GM18511 (cell line): ENCODE measurements at regions not wholly inside any gene's neighbourhood (a gene's known extent, or its start where the extent isn't known, plus 50 kb on each side); places are given as distances from the start of the nearest gene placed in this dataset.

ENCODE experiments used
- ATAC-seq: cut with Tn5 transposase; IDR thresholded peaks from one replicate; pipeline ENCODE4 v1.9.1; 2021; ENCODE audit warnings: mild to moderate bottlenecking, moderate library complexity; ENCODE audit not compliant: unreplicated experiment

DNA sequence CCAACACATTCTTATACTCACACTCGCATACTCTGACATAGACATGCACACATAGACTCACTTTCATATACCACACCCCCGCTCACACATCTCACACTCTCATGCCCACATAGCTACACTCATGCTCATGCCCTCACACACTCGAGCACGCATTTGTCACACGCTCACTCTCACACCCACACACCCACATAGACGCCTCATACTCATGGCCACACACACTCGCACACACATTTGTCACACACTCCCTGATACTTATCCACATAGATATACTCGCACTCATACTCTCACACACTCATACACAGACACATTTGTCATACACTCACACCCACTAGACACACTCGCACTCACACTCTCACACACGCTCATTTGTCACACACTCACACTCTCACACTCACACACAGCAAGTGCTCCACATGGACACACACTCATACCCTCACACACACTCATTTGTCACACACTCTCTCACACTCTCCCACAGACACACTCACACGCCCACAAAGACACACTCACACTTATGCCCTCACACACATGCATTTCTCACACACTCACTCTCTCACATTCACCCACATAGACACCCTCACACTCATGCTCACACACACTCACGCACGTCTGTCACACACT, 50.9 kb downstream of the TNP1 start:
- no peak for ATAC-seq

DNA sequence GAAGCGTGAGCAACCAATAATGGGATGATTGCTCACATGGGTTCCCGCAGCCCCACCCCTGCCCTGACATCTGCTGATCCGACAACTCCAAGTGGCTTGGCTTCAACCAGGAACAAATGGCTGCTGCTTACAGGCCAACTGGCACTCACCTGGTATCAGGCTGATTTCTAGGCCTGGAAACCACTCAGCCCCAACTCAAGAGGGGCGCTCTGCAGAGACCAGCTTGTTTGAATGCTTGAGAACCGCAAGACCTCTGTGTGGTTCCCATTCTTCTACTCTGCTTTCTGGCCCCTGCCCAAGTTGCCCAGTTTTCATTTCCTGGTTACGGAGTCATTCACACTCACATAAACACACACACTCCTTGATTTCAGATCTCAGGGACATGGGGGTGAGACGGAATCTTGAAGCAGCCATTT, 52.0 kb downstream of the TNP1 start:
- no peak for ATAC-seq

DNA sequence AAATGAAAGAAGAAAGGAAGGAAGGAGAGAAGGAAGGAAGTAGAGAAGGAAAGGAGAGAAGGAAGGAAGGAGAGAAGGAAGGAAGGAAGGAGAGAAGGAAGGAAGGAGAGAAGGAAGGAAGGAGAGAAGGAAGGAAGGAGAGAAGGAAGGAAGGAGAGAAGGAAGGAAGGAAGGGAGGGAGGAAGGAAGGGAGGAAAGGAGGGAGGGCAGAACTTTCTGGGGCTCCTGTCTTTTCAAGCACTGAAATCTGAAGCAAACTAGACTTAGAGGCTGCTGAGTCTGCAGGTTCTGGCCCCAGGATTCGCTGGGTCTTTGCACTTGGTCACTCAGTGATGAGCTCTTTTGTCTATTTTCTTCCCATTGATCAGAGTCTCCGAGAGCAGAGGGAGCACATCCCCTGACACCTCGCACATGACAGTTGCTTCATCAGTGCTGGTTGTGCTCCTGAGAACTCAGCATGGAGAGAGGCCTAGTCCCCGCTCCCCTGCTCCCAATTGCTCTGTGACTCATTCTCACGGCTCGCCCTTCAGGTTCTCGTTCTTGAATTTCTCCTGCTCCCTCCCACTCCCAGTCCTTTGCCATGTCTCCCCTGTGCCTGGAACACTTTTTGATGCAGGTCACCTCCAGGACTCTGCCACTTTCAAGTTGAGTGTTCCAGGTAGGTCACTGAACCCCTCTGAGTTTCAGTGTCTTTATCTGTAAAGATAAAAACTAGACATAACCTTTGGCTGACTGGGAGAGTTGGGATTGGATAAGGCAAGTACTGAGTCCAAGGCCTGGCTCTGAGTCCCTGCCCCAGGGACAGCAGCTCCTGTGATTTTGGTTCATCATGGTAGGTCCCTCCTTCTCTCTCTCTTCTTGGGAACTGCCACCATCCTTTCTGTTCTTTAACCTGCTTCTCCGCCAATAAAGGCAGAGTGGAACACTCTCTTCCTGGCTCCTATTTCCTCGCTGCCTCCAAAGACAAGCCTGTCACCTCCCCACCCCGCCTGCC, 55.2 kb downstream of the TNP1 start:
- ATAC-seq: no peak

DNA sequence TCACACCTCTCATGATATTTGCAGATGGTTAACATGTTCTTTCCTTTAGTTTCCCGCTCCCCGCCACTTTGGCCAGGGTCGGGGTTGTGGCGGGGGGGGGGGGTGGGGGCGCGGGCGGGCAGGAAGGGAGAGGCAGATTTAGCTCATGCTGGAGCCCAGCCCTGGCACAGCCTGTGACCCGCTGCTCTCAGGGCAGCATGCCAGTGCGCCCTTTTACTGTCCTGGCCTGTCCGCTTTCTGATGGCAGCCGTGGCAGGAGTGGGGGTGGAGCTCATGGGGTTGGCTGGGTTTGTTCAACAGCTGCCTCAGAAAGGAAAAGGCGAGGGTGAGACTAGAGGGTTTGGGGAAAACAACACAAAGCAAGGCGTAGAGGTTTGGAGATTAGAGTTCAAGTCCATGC, 56.1 kb downstream of the TNP1 start:
- ATAC-seq: no peak

DNA sequence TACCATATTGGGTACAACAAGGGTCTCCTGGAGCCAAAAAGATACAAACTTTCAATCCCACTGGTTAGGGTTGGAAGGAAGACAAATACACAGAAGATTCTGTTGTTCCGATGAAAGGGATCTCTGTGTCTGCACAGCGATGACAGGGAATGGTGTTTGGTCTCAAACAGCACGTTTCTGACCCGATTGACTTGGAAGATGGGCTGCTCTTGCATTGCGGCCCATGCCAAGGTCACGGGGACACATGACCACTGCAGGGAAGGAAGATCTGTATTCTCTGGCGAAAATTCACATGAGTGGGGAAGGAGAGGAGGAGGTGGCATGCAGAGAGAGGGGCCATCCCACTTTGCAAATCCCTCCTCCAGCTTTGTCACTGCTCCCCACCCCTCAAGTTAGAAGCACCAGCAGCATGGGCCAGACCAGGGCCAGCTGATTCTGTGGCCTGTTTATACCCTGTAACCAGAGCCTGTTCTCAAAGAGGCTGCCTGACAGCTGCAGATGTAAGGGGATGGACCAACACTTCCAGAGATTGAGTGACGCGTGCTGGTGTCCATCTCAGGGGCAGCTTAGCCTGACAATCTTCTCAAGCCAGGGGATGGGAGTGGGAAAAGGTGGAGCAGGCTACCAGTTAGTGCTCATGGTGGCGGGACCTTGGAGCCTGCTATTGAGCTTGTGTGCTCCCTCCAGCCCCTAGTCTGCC, 57.2 kb downstream of the TNP1 start:
- no peak for ATAC-seq

DNA sequence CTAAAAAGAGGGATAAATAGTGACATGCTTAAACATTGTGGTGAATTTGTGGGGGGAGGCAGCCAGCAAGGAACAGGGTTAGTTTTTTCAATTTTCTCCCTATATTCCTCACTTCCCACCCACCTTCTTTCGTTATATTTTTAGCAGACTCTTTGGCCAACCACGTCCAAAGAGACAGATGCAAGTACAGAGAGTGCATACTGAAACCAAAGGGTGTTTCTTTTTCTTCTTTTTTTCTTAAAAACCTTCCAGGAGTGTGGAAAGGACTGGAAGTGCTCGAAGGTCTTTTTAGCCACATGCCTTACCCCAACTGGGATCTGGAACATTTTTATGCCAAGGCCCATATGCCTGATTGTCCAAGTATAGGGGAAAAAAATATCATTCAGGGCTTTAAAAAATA, 59.0 kb downstream of the TNP1 start:
- no peak for ATAC-seq

DNA sequence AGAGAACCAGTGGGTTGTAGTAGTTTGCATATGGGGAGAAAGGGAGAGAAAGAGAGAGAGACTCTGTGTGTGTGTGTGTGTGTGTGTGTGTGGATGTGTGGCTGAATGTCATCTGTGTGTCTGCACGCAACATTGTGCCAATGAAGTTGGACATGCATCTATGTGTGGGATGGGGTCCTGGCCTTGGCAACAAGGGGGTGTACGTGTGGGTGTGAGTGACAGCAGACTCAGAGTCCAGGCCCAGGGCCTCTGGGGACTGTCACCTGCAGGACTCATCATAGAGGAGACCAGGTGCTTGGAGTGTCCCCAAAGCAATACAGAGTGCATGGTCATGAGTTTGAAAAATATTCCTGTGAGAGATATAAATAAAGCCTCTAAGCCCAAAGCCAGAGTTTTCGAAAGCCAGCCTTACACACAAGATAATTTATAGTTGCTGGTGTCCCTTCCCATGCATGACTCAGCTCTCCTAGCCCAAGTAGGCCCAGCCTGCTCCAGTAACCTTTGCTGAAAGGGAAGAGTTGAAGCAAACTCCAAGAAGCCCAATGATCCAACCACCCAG, 59.9 kb downstream of the TNP1 start:
- no peak for ATAC-seq

DNA sequence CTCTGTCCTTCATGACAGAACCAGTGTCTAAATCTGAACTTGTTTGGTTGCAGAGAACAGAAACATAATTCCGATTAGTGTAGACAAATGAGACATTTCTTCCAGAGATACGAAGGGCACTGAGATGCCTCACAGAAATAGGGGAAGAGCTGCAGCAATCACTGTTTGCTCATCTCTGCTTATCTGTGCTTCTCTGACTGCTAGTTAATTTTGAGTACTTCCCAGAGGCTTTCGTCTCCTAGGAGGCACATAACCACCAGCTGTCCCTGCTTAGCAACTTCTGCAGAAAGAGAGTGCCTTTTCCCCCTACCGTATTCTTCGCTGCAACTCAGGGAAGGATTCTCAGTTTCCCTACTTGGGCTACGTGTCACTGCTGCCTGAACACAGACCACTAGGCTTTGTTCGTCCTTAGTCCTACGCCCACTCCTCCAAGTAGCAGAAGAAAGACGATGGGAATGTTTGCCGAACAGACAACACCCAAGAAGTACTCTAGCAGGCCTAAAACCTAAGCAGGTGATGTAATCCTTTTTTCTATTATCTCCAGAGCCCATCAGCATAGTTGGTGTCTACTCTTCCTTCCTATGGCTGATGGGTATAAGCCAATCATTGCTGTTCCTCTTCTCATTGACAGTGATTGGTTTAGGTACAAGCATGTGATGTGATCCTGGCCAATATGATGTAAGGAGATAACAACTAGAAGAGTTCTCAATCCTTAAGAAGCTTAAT, 63.6 kb downstream of the TNP1 start:
- no peak for ATAC-seq

DNA sequence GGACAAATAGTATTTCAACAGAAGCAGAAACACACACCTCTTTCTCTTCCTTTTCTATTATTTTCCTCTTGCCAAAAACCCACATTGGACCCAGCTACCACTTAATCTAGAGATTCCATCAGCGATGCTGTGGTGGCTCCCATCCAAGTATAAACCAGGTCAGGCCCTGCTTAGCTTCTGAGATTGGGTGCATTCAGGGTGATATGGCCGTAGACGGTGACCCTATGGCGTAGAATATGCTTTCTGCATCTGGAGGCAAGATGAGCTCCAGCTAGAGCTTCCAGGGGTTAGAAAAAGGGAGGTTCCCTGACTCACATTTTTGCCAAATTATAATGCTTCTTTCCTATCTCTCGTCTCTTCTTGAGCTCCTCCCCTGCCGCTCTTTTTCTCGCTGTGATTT, 66.5 kb downstream of the TNP1 start:
- ATAC-seq: no peak

DNA sequence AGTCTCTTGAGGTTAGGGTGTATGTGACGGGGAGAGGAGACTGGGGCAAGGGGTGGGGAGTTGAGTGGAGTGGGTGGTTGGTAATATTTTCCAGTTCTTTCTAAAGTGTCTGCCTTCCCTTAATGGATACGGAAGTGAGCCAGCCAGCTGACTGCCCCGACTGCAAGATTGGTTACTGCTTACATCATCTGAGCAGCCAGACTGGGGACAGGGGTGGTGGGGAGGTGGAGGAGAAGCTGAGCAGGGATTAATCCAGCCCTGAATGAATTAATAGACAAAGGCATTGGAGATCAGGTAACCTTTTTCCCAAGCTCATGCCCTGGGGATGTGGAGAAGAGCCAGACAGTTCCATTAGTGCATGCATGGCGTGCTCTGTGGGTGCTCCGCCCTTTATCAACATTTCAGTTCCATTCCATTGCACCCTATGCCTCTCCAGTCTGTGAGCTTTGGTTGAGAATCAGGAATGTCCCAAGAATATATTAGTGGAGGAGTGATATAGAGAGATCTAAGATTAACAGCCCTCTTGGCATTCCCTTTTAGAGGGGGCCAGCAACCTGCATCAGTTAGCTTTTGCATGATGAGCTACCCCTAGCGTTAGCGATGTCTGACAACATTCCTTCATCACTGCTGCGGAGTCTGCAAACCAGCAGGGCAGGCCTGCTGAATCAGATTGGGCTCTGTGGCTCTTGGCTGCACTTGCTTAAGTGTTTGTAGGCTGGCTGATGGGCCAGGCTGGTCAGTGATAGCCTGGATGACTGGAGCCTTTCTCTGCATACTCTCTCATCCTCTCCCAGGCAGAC, 67.4 kb downstream of the TNP1 start:
- no peak for ATAC-seq

DNA sequence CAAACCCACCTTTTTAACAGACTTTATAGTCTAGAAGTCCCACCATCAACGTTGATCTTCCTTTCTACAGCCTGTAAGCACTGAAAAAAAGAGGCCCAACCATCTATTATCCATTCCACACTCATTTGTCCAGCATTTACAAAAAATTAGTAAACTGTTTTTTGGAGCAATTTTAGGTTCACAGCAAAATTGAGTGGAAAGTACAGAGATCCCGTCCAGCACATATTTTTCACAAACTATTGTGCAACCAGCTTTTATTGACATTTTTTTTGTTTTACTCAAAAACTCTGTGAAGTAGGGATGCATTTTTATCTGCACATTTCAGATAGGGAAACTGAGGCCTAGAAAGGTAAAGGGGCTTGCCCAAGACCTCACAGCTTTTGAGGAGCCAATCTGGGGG, 68.6 kb downstream of the TNP1 start:
- ATAC-seq: no peak

DNA sequence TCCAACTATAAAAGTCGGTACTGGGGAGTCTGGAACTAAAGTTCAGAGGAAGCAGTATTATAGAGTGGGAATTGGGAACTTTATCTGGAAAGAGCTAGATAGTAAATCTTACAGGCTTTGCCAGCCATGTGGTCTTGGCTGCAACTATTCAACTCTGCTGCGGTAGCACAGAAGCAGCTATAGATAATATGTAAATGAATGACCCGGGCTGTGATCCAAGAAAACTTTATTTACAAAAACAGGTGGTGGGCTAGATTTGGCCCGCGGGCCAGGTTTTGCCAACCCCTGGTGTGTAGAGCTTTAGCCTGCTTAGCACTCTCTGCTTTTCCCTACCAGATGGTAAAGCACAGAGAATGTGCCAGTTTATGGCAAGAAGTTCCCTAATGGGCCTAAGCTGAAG, 70.8 kb downstream of the TNP1 start:
- ATAC-seq: no peak

DNA sequence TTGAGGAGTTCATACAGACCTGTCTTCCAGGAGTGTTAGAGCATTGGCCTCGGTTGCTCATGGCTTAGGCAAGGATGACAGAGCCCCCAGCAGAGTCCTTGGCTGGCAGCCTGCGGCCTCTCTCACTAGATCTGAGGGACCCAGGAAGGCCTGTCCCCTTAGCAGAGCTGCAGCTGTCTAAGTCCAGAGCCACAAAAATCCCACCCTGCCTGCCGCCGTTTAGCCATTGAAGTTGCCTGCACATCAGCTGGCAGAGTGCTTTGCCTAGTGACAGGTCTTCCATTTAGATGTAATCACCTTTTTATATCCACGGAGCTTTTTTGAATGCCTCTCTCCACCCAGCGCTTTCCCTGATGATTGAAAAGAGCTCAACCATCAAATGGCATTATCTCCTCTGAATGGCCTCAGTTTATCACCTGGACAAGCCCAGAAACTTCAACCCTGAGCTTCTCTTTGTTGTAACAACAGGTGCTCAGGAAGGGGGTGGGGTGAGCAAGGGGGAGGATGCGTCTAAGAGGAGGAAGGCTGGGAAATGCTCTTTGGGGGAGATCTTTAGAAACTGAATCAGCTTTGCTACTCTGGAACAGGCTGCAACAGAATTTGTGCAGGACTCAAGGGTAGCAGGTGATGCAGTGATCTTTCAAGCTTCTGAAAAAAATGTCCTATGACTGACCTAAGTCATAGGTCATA, 71.9 kb downstream of the TNP1 start:
- ATAC-seq: no peak

DNA sequence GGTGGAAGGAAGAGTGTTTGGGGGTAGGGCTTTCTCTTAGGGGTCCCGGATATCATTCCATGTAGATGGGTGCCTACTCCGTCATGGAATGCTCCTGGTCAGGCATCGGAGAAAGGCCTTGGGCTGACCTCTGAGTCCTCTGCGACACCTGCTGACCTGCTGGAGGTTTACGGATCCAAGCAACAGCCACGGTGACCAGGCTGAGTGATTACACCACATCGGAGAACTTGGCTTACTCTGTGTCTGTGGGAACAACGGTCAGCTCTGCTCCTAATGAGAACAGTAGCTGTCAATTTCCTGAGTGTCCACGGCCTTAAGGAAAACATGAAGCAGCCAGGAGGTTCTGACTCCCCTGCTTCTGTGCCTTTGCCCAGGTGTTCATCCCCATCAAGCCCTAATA, 73.2 kb downstream of the TNP1 start:
- ATAC-seq: no peak

DNA sequence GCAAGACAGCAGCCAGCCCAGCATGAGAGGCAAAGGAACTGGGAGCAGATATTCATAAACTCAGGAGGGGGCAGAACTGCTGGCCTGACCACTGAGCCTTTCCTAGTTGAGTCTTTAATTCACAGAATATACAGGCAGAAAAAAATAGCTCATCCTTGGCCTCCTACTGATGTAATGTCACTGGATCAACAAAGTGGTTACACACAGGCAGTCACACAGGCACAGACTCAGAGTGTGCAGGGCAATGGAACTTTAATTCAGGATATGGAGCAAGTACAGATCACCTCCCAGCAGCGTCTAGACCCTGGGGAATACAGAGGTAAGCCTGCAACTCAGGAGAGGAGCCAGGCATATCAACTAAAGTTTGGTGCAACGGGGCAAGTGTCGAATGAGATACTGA, 75.4 kb downstream of the TNP1 start:
- ATAC-seq: no peak

DNA sequence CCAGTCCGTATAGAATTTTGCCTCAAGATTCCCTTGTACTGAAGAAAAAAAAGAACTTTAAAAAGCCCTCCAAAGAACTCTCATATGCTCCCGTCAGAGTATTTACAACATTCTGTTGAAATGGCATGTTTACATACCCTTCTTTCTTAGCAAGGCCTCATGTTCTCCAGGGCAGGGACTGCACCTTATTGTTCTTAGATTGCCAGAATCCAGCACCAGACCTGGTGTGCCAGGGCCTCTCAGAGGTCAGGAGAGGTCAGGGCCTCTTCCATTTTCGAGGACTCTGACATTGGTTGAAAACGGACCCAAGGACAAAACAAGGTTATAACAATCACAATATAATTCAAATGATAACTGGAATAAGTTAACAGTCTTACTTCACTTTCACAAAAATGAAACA, 78.2 kb downstream of the TNP1 start:
- no peak for ATAC-seq

DNA sequence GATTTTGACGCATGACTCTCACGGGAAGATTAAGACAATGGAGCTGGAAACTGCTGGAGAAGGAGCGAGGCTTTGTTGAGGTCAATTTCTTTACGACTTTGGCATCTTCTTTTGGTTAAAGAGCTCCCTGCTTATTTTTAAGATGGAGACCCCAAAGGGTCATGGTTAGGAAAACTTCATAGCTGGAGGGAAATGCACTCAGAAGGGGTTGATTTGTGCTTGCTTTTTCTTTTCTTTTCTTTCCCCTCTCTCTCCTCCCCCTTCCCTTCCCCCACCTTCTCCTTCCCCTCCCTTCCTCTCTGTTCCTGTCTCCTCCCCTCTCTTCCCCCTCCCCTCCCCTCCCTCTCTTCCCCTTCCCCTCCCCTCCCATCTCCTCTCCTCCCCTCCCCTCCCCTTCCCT, 79.0 kb downstream of the TNP1 start:
- no peak for ATAC-seq

DNA sequence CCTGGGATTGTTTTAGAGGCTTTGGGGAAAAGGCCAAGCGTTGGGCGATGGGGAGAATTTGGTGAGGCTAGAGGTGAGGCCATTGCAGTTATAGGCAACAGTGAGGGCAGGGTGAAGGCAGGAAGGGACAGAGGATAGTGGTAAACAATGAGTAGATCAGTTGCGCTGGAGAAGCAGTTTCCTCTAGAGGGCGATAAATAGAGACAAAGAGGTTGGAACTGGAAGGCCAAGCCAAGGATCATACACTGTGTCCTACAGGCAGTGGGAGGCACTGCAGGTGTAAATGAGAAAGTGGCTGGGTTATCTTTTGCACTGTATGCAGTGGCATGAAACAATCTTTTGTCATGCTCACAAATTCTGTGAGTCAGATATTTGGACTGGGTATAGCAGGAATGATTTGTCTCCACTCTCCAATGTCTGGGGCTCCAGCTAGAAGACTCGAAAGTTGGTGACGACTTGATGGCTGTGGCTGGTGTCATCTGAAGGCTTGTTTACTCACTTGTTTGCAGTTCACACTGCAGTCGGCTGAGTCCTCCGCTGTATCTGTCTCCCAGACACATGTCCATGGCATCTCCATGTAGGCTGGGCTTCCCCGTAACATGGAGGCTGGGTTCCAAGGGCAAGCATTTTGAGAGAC, 82.1 kb downstream of the TNP1 start:
- peak; percentile 96 for ATAC-seq
